ENCODE measurements at regions not wholly inside any gene's neighbourhood (a gene's known extent, or its start where the extent isn't known, plus 50 kb on each side); places are given as distances from the start of the nearest gene placed in this dataset.

- DNase-seq = no peak
Observed at GRCh38 chr2:122516775-122517174, 761.3 kb downstream of the TSN start.

GRCh38 chr2:122519366-122519765 lies 763.9 kb downstream of the TSN start:
- peak in 2 of 4 experiments; percentile 8 to 16 for DNase-seq

- no peak for DNase-seq
Observed at GRCh38 chr2:122519821-122520611, 764.6 kb downstream of the TSN start.

- no peak for DNase-seq
Observed at GRCh38 chr2:122523143-122523542, 767.7 kb downstream of the TSN start.

- DNase-seq = no peak
Observed at GRCh38 chr2:122523981-122524380, 768.5 kb downstream of the TSN start.

DNA sequence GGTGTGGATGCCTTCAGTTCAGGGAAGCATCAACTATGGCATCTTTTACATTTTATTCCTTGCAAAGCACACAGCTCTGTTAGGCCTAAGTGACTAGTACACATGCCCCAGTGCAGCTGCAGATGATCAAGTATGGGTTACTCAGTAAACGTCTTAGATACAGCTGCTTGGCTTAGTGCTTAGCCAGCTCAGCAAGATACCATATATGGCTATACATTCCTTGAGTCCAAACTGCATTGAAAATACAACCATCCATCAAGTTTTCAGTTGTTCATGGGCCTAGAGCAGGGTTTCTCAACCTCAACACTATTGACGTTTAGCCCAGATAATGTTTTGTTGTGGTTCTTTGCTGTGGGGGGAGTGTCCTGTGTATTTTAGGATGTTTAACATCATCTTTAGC lies 769.9 kb downstream of the TSN start:
- DNase-seq = no peak

DNA sequence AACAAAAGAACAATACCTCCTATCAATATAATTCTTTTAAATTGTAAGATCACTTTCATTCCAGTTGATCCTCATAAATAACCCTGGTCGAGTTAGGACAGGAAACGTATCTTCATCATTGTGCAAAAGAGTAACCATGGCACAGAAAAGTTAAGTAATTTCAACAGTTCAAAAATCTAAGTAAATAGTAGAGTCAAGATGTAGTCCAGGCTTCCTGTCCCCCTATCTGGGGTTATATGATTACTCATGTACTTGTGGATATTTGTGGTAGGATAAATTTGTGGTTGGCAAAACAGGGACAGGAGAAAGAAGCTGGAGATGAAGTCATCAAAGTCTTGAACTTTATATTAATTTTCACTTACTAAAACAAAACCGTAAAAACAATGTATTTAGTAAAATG lies 772.6 kb downstream of the TSN start:
- no peak for DNase-seq

- DNase-seq = no peak
Observed at GRCh38 chr2:122528958-122529705, 773.7 kb downstream of the TSN start.

- DNase-seq = peak in 1 of 4 experiments; percentile 15
Observed at GRCh38 chr2:122530814-122531213, 775.4 kb downstream of the TSN start.

GRCh38 chr2:122531290-122532071 lies 776.0 kb downstream of the TSN start:
- DNase-seq = peak in 1 of 4 experiments; percentile 20

GRCh38 chr2:122532072-122532344 lies 776.6 kb downstream of the TSN start:
- DNase-seq = no peak

DNA sequence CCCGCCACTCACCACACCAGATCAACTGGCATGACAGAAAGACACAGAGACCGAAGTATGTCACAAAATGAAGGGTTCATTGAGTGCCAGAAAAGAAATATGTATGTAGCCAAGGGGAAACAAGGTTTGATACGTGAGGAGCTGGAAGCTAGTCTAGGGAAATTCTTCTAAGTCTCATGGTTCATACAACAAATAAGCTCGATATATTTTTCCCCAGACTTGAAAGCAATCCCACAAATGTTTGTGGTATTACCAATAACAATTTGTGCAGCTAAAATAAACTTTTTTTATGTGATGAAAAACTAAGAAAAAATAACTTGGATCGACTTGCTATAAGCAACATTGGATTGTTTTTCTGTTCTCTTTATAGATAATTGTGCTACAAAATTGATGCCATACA lies 777.0 kb downstream of the TSN start:
- no peak for DNase-seq

DNA sequence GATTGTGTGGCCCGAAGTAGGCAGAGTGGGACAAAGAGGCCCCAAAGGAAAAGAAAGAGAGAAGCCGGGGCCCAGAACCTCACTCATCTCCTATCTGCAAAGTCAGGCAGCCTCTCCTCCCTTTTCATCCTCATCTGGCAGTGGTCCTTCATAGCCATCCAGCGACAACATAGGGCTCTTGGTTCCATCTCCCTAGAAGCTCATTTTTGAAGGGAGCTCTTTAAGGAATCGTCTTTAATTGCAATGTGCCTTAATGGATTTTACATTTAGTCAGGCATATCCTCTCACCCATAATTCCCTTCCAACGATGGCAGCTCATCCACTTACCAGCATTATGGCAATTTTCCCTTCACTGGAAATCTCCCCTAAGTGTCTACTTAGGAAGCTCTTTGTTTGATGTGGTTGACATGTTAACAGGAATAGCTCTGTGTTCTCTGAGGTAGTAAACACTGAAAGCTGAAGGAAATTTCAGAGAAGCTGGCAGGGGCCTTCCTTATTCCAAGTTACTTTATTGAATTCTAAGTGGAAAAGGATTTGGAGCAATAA lies 780.6 kb downstream of the TSN start:
- no peak for DNase-seq

DNA sequence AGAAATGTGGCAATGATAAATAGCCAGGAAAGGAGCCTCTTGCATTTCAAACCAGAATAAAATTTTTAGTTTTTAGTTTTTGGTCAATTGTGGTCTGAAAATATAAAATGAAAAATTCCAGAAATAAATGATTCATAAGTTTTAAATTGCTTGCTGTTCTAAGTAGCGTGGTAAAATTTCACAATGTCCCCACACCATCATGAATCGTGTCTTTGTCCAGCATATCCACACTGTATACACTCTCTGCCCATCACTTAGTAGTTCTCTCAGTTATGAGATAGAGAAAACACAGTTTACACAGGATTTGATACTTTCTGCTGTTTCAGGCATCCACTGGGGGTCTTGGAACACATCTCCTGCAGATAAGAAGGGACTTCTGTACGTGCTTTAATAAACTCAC lies 783.9 kb downstream of the TSN start:
- DNase-seq = no peak

- DNase-seq = no peak
Observed at GRCh38 chr2:122539920-122540319, 784.5 kb downstream of the TSN start.

DNA sequence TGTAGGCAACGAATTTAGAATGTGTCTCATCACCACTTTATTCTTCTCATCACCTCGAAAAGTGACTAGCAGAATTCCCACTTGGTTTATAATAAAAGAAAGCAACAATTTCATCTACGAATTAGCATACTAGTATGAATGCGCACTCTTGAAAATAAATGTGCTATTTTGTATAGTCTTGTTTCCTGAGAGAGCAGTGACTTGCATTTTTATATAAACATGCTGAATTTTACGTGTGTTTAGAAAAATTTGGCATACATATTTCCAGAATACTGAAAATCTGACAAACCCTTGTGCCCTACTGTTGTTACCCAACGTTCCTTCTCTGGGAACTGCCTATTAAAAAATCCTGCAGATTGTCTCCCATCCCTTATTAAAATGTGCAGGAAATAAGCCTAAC lies 786.8 kb downstream of the TSN start:
- DNase-seq = no peak

- no peak for DNase-seq
Observed at GRCh38 chr2:122542646-122543045, 787.2 kb downstream of the TSN start.

DNA sequence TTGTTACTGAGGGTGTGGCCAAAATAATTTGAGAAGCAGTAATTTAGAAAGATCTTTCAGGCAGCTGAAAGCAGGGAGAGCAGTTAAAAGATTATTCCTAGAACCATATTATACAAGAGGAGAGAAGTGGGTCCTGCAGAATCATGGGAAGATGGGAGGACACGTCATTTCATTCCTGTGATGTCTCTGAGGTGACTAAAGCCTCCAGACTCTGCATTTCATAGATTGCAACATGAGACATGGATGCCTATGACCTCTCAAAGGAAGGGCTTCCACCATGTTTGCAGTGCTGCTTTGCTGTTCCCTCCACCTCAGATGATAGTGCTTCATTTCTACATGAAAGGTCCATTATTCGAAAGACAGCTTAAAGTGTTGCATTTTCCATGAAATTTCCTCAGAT lies 788.4 kb downstream of the TSN start:
- no peak for DNase-seq

DNA sequence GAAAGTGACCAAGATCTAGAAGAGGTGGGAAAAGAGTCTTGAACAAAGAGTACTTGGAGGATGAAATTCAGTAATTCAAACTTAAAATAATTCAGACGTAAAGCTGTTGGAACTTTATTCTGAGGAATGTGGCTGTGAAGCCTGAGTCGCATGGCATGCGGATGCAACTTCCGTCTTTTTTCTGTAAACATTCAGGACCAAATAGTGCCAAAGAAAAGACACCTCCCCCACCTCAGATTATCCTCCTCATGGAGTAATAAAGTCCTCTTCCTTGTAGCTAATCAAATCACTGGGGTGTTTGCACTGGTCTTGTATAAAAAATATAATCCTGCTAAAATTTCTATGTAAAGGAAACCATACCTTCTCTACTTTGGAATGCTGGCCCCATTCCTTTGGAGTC lies 790.4 kb downstream of the TSN start:
- DNase-seq = no peak

GRCh38 chr2:122562775-122563174 lies 807.3 kb downstream of the TSN start:
- no peak for DNase-seq

DNA sequence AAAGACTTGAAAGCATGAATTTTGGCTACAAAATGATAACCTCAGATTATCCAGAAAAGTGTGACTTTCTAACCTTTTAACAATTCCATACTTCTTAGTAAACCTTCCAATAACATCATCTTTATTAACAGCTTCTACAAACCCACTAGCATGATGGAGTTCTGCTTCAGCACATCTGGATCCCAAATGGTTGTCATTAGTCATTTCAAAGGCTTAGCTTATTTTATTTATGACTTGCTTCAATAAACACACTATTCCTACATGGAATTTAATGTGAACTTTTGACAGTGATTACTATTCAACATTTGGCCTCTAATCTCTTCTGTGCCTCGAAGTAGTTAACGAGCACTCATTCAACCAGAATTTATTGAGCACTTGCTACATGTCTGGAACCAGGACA lies 808.3 kb downstream of the TSN start:
- DNase-seq = no peak

DNA sequence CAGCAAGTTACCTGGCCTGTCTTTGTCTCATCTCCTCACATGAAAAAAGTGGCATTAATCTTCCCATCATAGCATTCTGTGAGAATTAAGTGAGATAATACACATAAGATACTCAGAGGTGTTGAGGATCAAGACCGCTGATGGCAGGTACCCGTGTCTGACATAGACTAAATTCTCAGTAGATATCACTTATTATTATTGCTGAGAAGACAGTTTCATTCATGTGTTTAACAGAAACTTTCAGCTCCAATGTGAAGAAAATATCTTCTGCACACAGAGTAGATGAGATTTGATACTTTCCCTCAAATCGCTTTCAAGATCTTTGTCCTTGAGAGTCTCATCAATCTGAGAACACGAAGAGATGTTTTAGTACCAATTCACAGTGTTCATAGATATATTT lies 809.4 kb downstream of the TSN start:
- DNase-seq = no peak

GRCh38 chr2:122565364-122565763 lies 809.9 kb downstream of the TSN start:
- DNase-seq = no peak

Data from suppressor macrophage (primary cell).